SK-N-SH (cell line): ENCODE measurements at regions not wholly inside any gene's neighbourhood (a gene's known extent, or its start where the extent isn't known, plus 50 kb on each side); places are given as distances from the start of the nearest gene placed in this dataset.

Experiments
- CTCF ChIA-PET: fragments of 300-600, 350-600 bp; formaldehyde crosslinking; extraction: SDS; loops from one replicate; lab custom pipeline; 2021; lab: Yijun Ruan, JAX
- POLR2A ChIA-PET: fragments of 350-600 bp; sonication (Branson Sonifier 250); formaldehyde crosslinking; extraction: SDS; loops from one replicate; lab custom pipeline; 2020; ENCODE audit warnings: antibody characterized with exemption, inconsistent platforms; lab: Yijun Ruan, JAX
- DNase-seq: peaks from one replicate; pipeline ENCODE4 v3.0.0; 2012
- H2AFZ ChIP-seq: fragments of 200-600 bp; sonication (generic); 2 replicates; pipeline ENCODE4 v1.8.1; 2016; ENCODE audit warnings: antibody characterized with exemption, mild to moderate bottlenecking, low read depth
- H3F3A ChIP-seq: fragments of 200-600 bp; sonication (generic); replicated peaks from 2 replicates; pipeline ENCODE3; 2016; ENCODE audit warnings: antibody characterized with exemption, mild to moderate bottlenecking; ENCODE audit not compliant: insufficient read depth
- H3K27ac ChIP-seq, 2 experiments: fragments of 200-500 bp in 1 of 2; fragments of 200-600 bp in 1 of 2; sonication (Bioruptor generic) in 1 of 2; sonication (generic), shearing (Covaris generic) in 1 of 2; 2 replicates each; pipeline versions ENCODE4 v1.5.1 to v1.6.1; 2014 to 2016; ENCODE audit warnings: low read depth in 2 of 2, inconsistent platforms in 1 of 2, low read length in 1 of 2, mild to moderate bottlenecking in 1 of 2, mixed read lengths in 1 of 2
- H3K27me3 ChIP-seq: fragments of 200-600 bp; sonication (generic), shearing (Covaris generic); 2 replicates; pipeline ENCODE4 v1.6.1; 2016; ENCODE audit warnings: mixed run types; ENCODE audit not compliant: insufficient read depth
- H3K36me3 ChIP-seq, 2 experiments: fragments of 200-500 bp in 1 of 2; fragments of 200-600 bp in 1 of 2; sonication (Bioruptor generic) in 1 of 2; sonication (generic) in 1 of 2; replicated peaks in 1 of 2; 2 replicates each; pipeline versions ENCODE3 to v1.5.1; 2014 to 2016; ENCODE audit warnings: low read length in 1 of 2, mild to moderate bottlenecking in 1 of 2; ENCODE audit not compliant: insufficient read depth in 2 of 2, control insufficient read depth in 1 of 2
- H3K4me1 ChIP-seq, 2 experiments: fragments of 200-500 bp in 1 of 2; fragments of 200-600 bp in 1 of 2; sonication (Bioruptor generic) in 1 of 2; sonication (generic), shearing (Covaris generic) in 1 of 2; 2 replicates each; pipeline versions ENCODE4 v1.5.1 to v1.6.1; 2014 to 2016; ENCODE audit warnings: low read depth in 1 of 2, low read length in 1 of 2, mixed run types in 1 of 2; ENCODE audit not compliant: insufficient read depth in 2 of 2, control insufficient read depth in 1 of 2
- H3K4me2 ChIP-seq: fragments of 200-600 bp; sonication (generic), shearing (Covaris generic); 2 replicates; pipeline ENCODE4 v1.6.1; 2017; ENCODE audit warnings: mixed run types
- H3K4me3 ChIP-seq, 2 experiments: fragments of 200-500 bp in 1 of 2; fragments of 200-600 bp in 1 of 2; sonication (Bioruptor generic) in 1 of 2; sonication (generic), shearing (Covaris generic) in 1 of 2; 2 replicates each; pipeline versions ENCODE4 v1.5.1 to v1.8.1; 2014 to 2016; ENCODE audit warnings: low read depth in 2 of 2, inconsistent platforms in 1 of 2, low read length in 1 of 2, mild to moderate bottlenecking in 1 of 2, mixed read lengths in 1 of 2, moderate library complexity in 1 of 2
- H3K79me2 ChIP-seq: fragments of 200-600 bp; sonication (generic); 2 replicates; pipeline ENCODE4 v1.8.1; 2017; ENCODE audit warnings: mild to moderate bottlenecking; ENCODE audit not compliant: insufficient read depth
- H3K9ac ChIP-seq: fragments of 200-600 bp; sonication (generic); 2 replicates; pipeline ENCODE4 v1.6.1; 2017; ENCODE audit warnings: mixed run types
- H3K9me2 ChIP-seq: fragments of 200-600 bp; sonication (generic); 2 replicates; pipeline ENCODE4 v1.6.1; 2017; ENCODE audit warnings: mixed run types
- H3K9me3 ChIP-seq: fragments of 200-600 bp; sonication (generic); 2 replicates; pipeline ENCODE4 v1.6.1; 2017; ENCODE audit warnings: mixed run types, mild to moderate bottlenecking, moderate library complexity
- H4K20me1 ChIP-seq: fragments of 200-600 bp; sonication (generic); 2 replicates; pipeline ENCODE4 v1.6.1; 2017; ENCODE audit warnings: mild to moderate bottlenecking, mixed run types; ENCODE audit not compliant: insufficient read depth
- CHD2 ChIP-seq: fragments of 150-350 bp; IDR thresholded peaks from 2 replicates; pipeline ENCODE4 v1.6.1; 2018; ENCODE audit warnings: low read length; ENCODE audit not compliant: partially characterized antibody
- CTCF ChIP-seq: fragments of 200-600 bp; sonication (generic); IDR thresholded peaks from 2 replicates; pipeline ENCODE4 v1.6.1; 2017; ENCODE audit warnings: antibody characterized with exemption, mild to moderate bottlenecking, moderate library complexity
- ELF1 ChIP-seq: IDR thresholded peaks from 2 replicates; pipeline ENCODE4 v1.4.0; 2012
- EP300 ChIP-seq, 2 experiments: IDR thresholded peaks; 2 replicates each; pipeline versions ENCODE4 v1.4.0 to v1.6.1; 2012; ENCODE audit warnings: borderline replicate concordance in 1 of 2, low read depth in 1 of 2, low read length in 1 of 2
- FOSL2 ChIP-seq: IDR thresholded peaks from 2 replicates; pipeline ENCODE4 v1.4.0; 2012; ENCODE audit warnings: low read depth, mild to moderate bottlenecking, moderate library complexity, borderline replicate concordance
- GABPA ChIP-seq: IDR thresholded peaks from 2 replicates; pipeline ENCODE4 v1.4.0; 2012; ENCODE audit warnings: low read depth, mild to moderate bottlenecking
- GATA2 ChIP-seq: sonication (generic); formaldehyde crosslinking; IDR thresholded peaks from 2 replicates; pipeline ENCODE4 v1.5.0; 2020; ENCODE audit warnings: mild to moderate bottlenecking, missing genetic modification reagents
- MEF2A ChIP-seq: IDR thresholded peaks from 2 replicates; pipeline ENCODE4 v1.4.0; 2012; ENCODE audit warnings: low read depth, borderline replicate concordance
- NRF1 ChIP-seq: IDR thresholded peaks from 2 replicates; pipeline ENCODE4 v1.6.1; 2012; ENCODE audit warnings: low read depth, mild to moderate bottlenecking, low read length
- POLR2AphosphoS5 ChIP-seq: IDR thresholded peaks from 2 replicates; pipeline ENCODE4 v1.6.1; 2012; ENCODE audit warnings: low read depth, low read length
- RCOR1 ChIP-seq: fragments of 150-350 bp; IDR thresholded peaks from 2 replicates; pipeline ENCODE4 v1.6.1; 2017; ENCODE audit warnings: antibody characterized with exemption, low read length
- RFX5 ChIP-seq: IDR thresholded peaks from 2 replicates; pipeline ENCODE4 v1.6.1; 2012; ENCODE audit warnings: mild to moderate bottlenecking, improper control_type of control experiment, low read length
- SMC3 ChIP-seq: IDR thresholded peaks from 2 replicates; pipeline ENCODE4 v1.6.1; 2012; ENCODE audit warnings: low read depth, low read length, improper control_type of control experiment
- TAF1 ChIP-seq: IDR thresholded peaks from 2 replicates; pipeline ENCODE4 v1.6.1; 2012; ENCODE audit warnings: low read depth, mild to moderate bottlenecking, low read length, moderate library complexity, borderline replicate concordance
- TEAD4 ChIP-seq: IDR thresholded peaks from 2 replicates; pipeline ENCODE4 v1.4.0; 2012; ENCODE audit warnings: mild to moderate bottlenecking, borderline replicate concordance; ENCODE audit not compliant: insufficient read depth
- USF1 ChIP-seq: IDR thresholded peaks from 2 replicates; pipeline ENCODE4 v1.4.0; 2012; ENCODE audit warnings: low read depth, borderline replicate concordance
- YY1 ChIP-seq: IDR thresholded peaks from 2 replicates; pipeline ENCODE4 v1.4.0; 2012; ENCODE audit warnings: low read depth, mild to moderate bottlenecking
- WGBS: methylation state at CpG from one replicate; pipeline ENCODE4 v1.1.6; 2017; ENCODE audit warnings: low lambda C conversion rate; 5-methylcytosine and 5-hydroxymethylcytosine counted together
- TF ChIP-seq, protein P1 (sequence below): fragments of 150-350 bp; IDR thresholded peaks from 2 replicates; pipeline ENCODE4 v1.6.1; 2016; ENCODE audit warnings: mild to moderate bottlenecking, low read depth, low read length
- TF ChIP-seq, protein P2 (sequence below): IDR thresholded peaks from 2 replicates; pipeline ENCODE4 v1.4.0; 2012; ENCODE audit warnings: low read depth, borderline replicate concordance

- no peak for DNase-seq
- Histone ChIP-seq H3K9ac (no peak overlapping the region), H3K4me1 (no peaks in the 10 kb centered on the region), H3K4me2 (no peak overlapping the region), H2AFZ (peak overlapping the region; percentile 46; the same call in 1 of the 2 replicates), H3K36me3 (no peaks in the 10 kb centered on the region), H3K79me2 (no peaks in the 10 kb centered on the region), H3K9me3 (no peaks in the 10 kb centered on the region), H3K27ac (no peak overlapping the region), H3K9me2 (no peaks in the 10 kb centered on the region), H3K4me3 (no peak overlapping the region), H3K27me3 (no peaks in the 10 kb centered on the region), H3F3A (no peaks in the 10 kb centered on the region), H4K20me1 (no peaks in the 10 kb centered on the region)
- WGBS: 32% methylated on average over 1 of the region's 1 CpG
- POLR2A ChIA-PET: no interaction called here
- CTCF ChIA-PET: no interaction called here
- TF ChIP-seq CHD2 (no peak), POLR2AphosphoS5 (no peak), EP300 (IDR thresholded peaks at IDR 0.05; ENCODE audit: borderline replicate concordance in 1 of 2, low read depth in 1 of 2, low read length in 1 of 2) (no peak), CTCF (no peak), RCOR1 (no peak), FOSL2 (no peak), TEAD4 (no peak), MEF2A (no peak), YY1 (no peak), GABPA (no peak), NRF1 (no peak)
- TF ChIP-seq, protein P1, sequence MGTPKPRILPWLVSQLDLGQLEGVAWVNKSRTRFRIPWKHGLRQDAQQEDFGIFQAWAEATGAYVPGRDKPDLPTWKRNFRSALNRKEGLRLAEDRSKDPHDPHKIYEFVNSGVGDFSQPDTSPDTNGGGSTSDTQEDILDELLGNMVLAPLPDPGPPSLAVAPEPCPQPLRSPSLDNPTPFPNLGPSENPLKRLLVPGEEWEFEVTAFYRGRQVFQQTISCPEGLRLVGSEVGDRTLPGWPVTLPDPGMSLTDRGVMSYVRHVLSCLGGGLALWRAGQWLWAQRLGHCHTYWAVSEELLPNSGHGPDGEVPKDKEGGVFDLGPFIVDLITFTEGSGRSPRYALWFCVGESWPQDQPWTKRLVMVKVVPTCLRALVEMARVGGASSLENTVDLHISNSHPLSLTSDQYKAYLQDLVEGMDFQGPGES: no peak
- TF ChIP-seq, protein P2, sequence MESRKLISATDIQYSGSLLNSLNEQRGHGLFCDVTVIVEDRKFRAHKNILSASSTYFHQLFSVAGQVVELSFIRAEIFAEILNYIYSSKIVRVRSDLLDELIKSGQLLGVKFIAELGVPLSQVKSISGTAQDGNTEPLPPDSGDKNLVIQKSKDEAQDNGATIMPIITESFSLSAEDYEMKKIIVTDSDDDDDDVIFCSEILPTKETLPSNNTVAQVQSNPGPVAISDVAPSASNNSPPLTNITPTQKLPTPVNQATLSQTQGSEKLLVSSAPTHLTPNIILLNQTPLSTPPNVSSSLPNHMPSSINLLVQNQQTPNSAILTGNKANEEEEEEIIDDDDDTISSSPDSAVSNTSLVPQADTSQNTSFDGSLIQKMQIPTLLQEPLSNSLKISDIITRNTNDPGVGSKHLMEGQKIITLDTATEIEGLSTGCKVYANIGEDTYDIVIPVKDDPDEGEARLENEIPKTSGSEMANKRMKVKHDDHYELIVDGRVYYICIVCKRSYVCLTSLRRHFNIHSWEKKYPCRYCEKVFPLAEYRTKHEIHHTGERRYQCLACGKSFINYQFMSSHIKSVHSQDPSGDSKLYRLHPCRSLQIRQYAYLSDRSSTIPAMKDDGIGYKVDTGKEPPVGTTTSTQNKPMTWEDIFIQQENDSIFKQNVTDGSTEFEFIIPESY: no peak
These were observed 357.8 kb downstream of the TLL1 start for GRCh38 chr4:166230841-166231240.

GRCh38 chr4:166239354-166239753, 366.3 kb downstream of the TLL1 start:
- H3K9ac ChIP-seq: no peak overlapping the region
- H3K4me1 ChIP-seq: no peaks in the 10 kb centered on the region
- H3K4me3 ChIP-seq: no peak overlapping the region
- no peaks in the 10 kb centered on the region for H3K27me3 ChIP-seq
- H3K36me3 ChIP-seq: no peaks in the 10 kb centered on the region
- ChIA-PET POLR2A (no interaction called here), CTCF (interaction anchor here (1.4 kb wide), 1 partner anchor 73 kb away, joined by 6 read pairs; no protein-coding TSS in a partner anchor)
- no peak for DNase-seq
- H3K79me2 ChIP-seq: no peaks in the 10 kb centered on the region
- H3K27ac ChIP-seq: no peak overlapping the region
- no peaks in the 10 kb centered on the region for H3K9me2 ChIP-seq
- H3K9me3 ChIP-seq: no peaks in the 10 kb centered on the region
- H2AFZ ChIP-seq: no peak overlapping the region
- TF ChIP-seq SMC3 (no peak), YY1 (no peak), GATA2 (CRISPR knock-in tag) (no peak), GABPA (no peak), RFX5 (no peak), ELF1 (no peak), TAF1 (no peak), RCOR1 (no peak), POLR2AphosphoS5 (no peak), CHD2 (no peak), EP300 (IDR thresholded peaks at IDR 0.05; ENCODE audit: borderline replicate concordance in 1 of 2, low read depth in 1 of 2, low read length in 1 of 2) (no peak), USF1 (no peak)
- TF ChIP-seq, protein P2: no peak
- H3K4me2 ChIP-seq: no peak overlapping the region
- no peaks in the 10 kb centered on the region for H4K20me1 ChIP-seq
- 49% methylated on average over 4 of the region's 4 CpGs for WGBS
- H3F3A ChIP-seq: no peaks in the 10 kb centered on the region
